NCI-H460 (cell line): ENCODE measurements at regions not wholly inside any gene's neighbourhood (a gene's known extent, or its start where the extent isn't known, plus 50 kb on each side); places are given as distances from the start of the nearest gene placed in this dataset.
"Not testable (repeated sequence)": the region's sequence is repeated elsewhere in the genome, so short reads cannot be mapped to it uniquely, and the experiment has no call there.

Experiments
- DNase-seq: peaks from one replicate; pipeline ENCODE4 v3.0.0-alpha.2; 2016; ENCODE audit warnings: low read depth; ENCODE audit errors: extremely low read depth

- no peak for DNase-seq
These were observed 335.4 kb upstream of the FAT1 start for GRCh38 chr4:187059021-187059420.

GRCh38 chr4:187059895-187060294 lies 336.2 kb upstream of the FAT1 start:
- DNase-seq, result no peak

- DNase-seq, result no peak
These were observed 336.9 kb upstream of the FAT1 start for GRCh38 chr4:187060551-187060950.

- no peak for DNase-seq
These were observed 339.6 kb upstream of the FAT1 start for GRCh38 chr4:187063251-187063650.

- no peak for DNase-seq
These were observed 340.4 kb upstream of the FAT1 start for GRCh38 chr4:187064033-187064432.

GRCh38 chr4:187065396-187065795 lies 341.7 kb upstream of the FAT1 start:
- DNase-seq, result no peak

- DNase-seq, result no peak
These were observed 342.1 kb upstream of the FAT1 start for GRCh38 chr4:187065806-187066205.

GRCh38 chr4:187069398-187069797 lies 345.7 kb upstream of the FAT1 start:
- no peak for DNase-seq

- DNase-seq, result no peak
These were observed 346.5 kb upstream of the FAT1 start for GRCh38 chr4:187070158-187070557.

GRCh38 chr4:187070740-187071139 lies 347.1 kb upstream of the FAT1 start:
- DNase-seq, result no peak

GRCh38 chr4:187071946-187072600 lies 348.4 kb upstream of the FAT1 start:
- DNase-seq, result no peak

GRCh38 chr4:187073820-187074219 lies 350.2 kb upstream of the FAT1 start:
- no peak for DNase-seq

- DNase-seq, result no peak
These were observed 351.9 kb upstream of the FAT1 start for GRCh38 chr4:187075514-187075913.

GRCh38 chr4:187077744-187078401 lies 354.2 kb upstream of the FAT1 start:
- DNase-seq, result no peak

- DNase-seq, result no peak
These were observed 361.0 kb upstream of the FAT1 start for GRCh38 chr4:187084701-187085100.

- no peak for DNase-seq
These were observed 361.7 kb upstream of the FAT1 start for GRCh38 chr4:187085339-187085738.

GRCh38 chr4:187086151-187086550 lies 362.5 kb upstream of the FAT1 start:
- no peak for DNase-seq

- no peak for DNase-seq
These were observed 364.6 kb upstream of the FAT1 start for GRCh38 chr4:187088070-187088799.

GRCh38 chr4:187090401-187090800 lies 366.7 kb upstream of the FAT1 start:
- DNase-seq, result no peak

GRCh38 chr4:187090832-187091231 lies 367.2 kb upstream of the FAT1 start:
- DNase-seq, result not testable (repeated sequence)

- DNase-seq, result no peak
These were observed 370.5 kb upstream of the FAT1 start for GRCh38 chr4:187094144-187094543.

GRCh38 chr4:187098429-187098828 lies 374.8 kb upstream of the FAT1 start:
- no peak for DNase-seq
